ENCODE measurements at regions not wholly inside any gene's neighbourhood (a gene's known extent, or its start where the extent isn't known, plus 50 kb on each side); places are given as distances from the start of the nearest gene placed in this dataset.

DNA sequence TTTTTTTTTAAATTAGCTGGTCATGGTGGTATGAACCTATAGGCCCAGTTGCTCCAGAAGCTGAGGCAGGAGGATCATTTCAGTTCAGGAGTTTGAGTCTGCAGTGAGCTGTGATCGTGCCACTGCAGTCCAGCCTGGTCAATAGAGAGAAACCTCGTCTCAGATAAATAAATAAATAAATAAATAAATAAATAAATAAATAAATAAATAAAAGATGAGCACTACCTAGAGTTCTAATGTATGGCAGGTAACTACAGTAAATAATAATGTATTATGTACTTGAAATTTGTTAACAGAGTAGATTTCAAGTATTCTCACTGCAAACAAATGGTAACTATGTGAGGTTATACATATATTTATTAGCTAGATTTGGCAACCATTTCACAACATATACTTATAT lies 697.9 kb upstream of the ID2 start:
- TF ChIP-seq, protein P1, sequence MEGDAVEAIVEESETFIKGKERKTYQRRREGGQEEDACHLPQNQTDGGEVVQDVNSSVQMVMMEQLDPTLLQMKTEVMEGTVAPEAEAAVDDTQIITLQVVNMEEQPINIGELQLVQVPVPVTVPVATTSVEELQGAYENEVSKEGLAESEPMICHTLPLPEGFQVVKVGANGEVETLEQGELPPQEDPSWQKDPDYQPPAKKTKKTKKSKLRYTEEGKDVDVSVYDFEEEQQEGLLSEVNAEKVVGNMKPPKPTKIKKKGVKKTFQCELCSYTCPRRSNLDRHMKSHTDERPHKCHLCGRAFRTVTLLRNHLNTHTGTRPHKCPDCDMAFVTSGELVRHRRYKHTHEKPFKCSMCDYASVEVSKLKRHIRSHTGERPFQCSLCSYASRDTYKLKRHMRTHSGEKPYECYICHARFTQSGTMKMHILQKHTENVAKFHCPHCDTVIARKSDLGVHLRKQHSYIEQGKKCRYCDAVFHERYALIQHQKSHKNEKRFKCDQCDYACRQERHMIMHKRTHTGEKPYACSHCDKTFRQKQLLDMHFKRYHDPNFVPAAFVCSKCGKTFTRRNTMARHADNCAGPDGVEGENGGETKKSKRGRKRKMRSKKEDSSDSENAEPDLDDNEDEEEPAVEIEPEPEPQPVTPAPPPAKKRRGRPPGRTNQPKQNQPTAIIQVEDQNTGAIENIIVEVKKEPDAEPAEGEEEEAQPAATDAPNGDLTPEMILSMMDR (IDR thresholded peaks at IDR 0.05): no peak
- TF ChIP-seq POLR2A (IDR thresholded peaks at IDR 0.05): no peak
